GM06990 (cell line): ENCODE measurements at regions not wholly inside any gene's neighbourhood (a gene's known extent, or its start where the extent isn't known, plus 50 kb on each side); places are given as distances from the start of the nearest gene placed in this dataset.

Experiments used
- DNase-seq: peaks from one replicate; pipeline ENCODE4 v3.0.0-alpha.2; 2011; ENCODE audit not compliant: insufficient read length; ENCODE audit errors: extremely low read depth
- H3K27me3 ChIP-seq: replicated peaks from 2 replicates; pipeline ENCODE4 v1.6.0; 2011; ENCODE audit warnings: low read length; ENCODE audit not compliant: control insufficient read depth, insufficient read depth
- H3K36me3 ChIP-seq: 2 replicates; pipeline ENCODE4 v1.5.1; 2011; ENCODE audit warnings: low read length; ENCODE audit not compliant: control insufficient read depth, insufficient read depth
- H3K4me3 ChIP-seq: replicated peaks from 2 replicates; pipeline ENCODE4 v1.5.1; 2011; ENCODE audit warnings: low read depth, mild to moderate bottlenecking, control low read depth, low read length
- CTCF ChIP-seq: IDR thresholded peaks from 2 replicates; pipeline ENCODE4 v1.5.1; 2011; ENCODE audit warnings: low read length, control low read depth, mild to moderate bottlenecking, inconsistent platforms; ENCODE audit not compliant: insufficient read depth, poor library complexity, severe bottlenecking

GRCh38 chr14:106842687-106843086 is 1316.3 kb downstream of the TMEM121 start:
- TF ChIP-seq CTCF: peak; percentile 68
- no peaks in the 10 kb centered on the region for H3K27me3 ChIP-seq
- no peak for DNase-seq
- H3K4me3 ChIP-seq: no peak overlapping the region
- no peaks in the 10 kb centered on the region for H3K36me3 ChIP-seq

- H3K4me3 ChIP-seq: peak overlapping the region; percentile 69
- H3K36me3 ChIP-seq: no peaks in the 10 kb centered on the region
- no peaks in the 10 kb centered on the region for H3K27me3 ChIP-seq
- TF ChIP-seq CTCF: peak; percentile 18
- DNase-seq: no peak
Observed at GRCh38 chr14:106843386-106843785, 1317.0 kb downstream of the TMEM121 start.

GRCh38 chr14:106843951-106844483 is 1317.6 kb downstream of the TMEM121 start:
- peak; percentile 4 for TF ChIP-seq CTCF
- H3K27me3 ChIP-seq: no peaks in the 10 kb centered on the region
- H3K4me3 ChIP-seq: peak overlapping the region; percentile 69
- DNase-seq: peak; percentile 42
- no peaks in the 10 kb centered on the region for H3K36me3 ChIP-seq

- TF ChIP-seq CTCF: no peak
- H3K4me3 ChIP-seq: peak overlapping the region; percentile 69
- no peaks in the 10 kb centered on the region for H3K36me3 ChIP-seq
- H3K27me3 ChIP-seq: no peaks in the 10 kb centered on the region
- peak; percentile 79 for DNase-seq
Observed at GRCh38 chr14:106844608-106845285, 1318.4 kb downstream of the TMEM121 start.

- DNase-seq: peak; percentile 49
- TF ChIP-seq CTCF: no peak
- Histone ChIP-seq H3K36me3 (no peaks in the 10 kb centered on the region), H3K27me3 (no peaks in the 10 kb centered on the region), H3K4me3 (peak overlapping the region; percentile 69)
Observed at GRCh38 chr14:106845286-106846087, 1319.1 kb downstream of the TMEM121 start.
